ENCODE measurements at regions not wholly inside any gene's neighbourhood (a gene's known extent, or its start where the extent isn't known, plus 50 kb on each side); places are given as distances from the start of the nearest gene placed in this dataset.

GRCh38 chr14:87629788-87630187 lies 363.2 kb downstream of the GALC start:
- no peak for TF ChIP-seq CTCF (IDR thresholded peaks at IDR 0.05; ENCODE audit: extremely low read depth, low read depth, low read length)
- Histone ChIP-seq H4K20me1 (ENCODE audit: insufficient read depth, low read length) (no peaks in the 10 kb centered on the region), H3K4me2 (ENCODE audit: insufficient read depth, low read length) (no peak overlapping the region), H3K36me3 (ENCODE audit: insufficient read depth, low read length) (no peaks in the 10 kb centered on the region), H3K27me3 (ENCODE audit: insufficient read depth, low read length) (no peaks in the 10 kb centered on the region), H3K4me1 (ENCODE audit: insufficient read depth, low read length) (no peaks in the 10 kb centered on the region), H3K9me3 (ENCODE audit: low read depth, low read length) (no peaks in the 10 kb centered on the region), H3K4me3 (ENCODE audit: insufficient read depth, low read length) (no peak overlapping the region), H2AFZ (ENCODE audit: low read length) (no peak overlapping the region), H3K27ac (ENCODE audit: low read depth, low read length) (no peak overlapping the region), H3K79me2 (ENCODE audit: insufficient read depth, low read length) (no peaks in the 10 kb centered on the region)
- DNase-seq (ENCODE audit: insufficient read length, low spot score, missing footprints), result no peak

- no peak for TF ChIP-seq CTCF (IDR thresholded peaks at IDR 0.05; ENCODE audit: extremely low read depth, low read depth, low read length)
- Histone ChIP-seq H3K4me3 (ENCODE audit: insufficient read depth, low read length) (no peak overlapping the region), H3K4me2 (ENCODE audit: insufficient read depth, low read length) (no peak overlapping the region), H3K27ac (ENCODE audit: low read depth, low read length) (no peak overlapping the region), H2AFZ (ENCODE audit: low read length) (no peak overlapping the region), H3K27me3 (ENCODE audit: insufficient read depth, low read length) (no peaks in the 10 kb centered on the region), H3K9me3 (ENCODE audit: low read depth, low read length) (no peaks in the 10 kb centered on the region), H3K36me3 (ENCODE audit: insufficient read depth, low read length) (no peaks in the 10 kb centered on the region), H3K79me2 (ENCODE audit: insufficient read depth, low read length) (no peaks in the 10 kb centered on the region), H3K4me1 (ENCODE audit: insufficient read depth, low read length) (no peaks in the 10 kb centered on the region), H4K20me1 (ENCODE audit: insufficient read depth, low read length) (no peaks in the 10 kb centered on the region)
- DNase-seq (ENCODE audit: insufficient read length, low spot score, missing footprints), result no peak
Observed at GRCh38 chr14:87628780-87629179, 364.2 kb downstream of the GALC start.

GRCh38 chr14:87628129-87628528 lies 364.9 kb downstream of the GALC start:
- Histone ChIP-seq H3K4me3 (ENCODE audit: insufficient read depth, low read length) (no peak overlapping the region), H3K4me1 (ENCODE audit: insufficient read depth, low read length) (no peaks in the 10 kb centered on the region), H3K4me2 (ENCODE audit: insufficient read depth, low read length) (no peak overlapping the region), H4K20me1 (ENCODE audit: insufficient read depth, low read length) (no peaks in the 10 kb centered on the region), H2AFZ (ENCODE audit: low read length) (no peak overlapping the region), H3K36me3 (ENCODE audit: insufficient read depth, low read length) (no peaks in the 10 kb centered on the region), H3K79me2 (ENCODE audit: insufficient read depth, low read length) (no peaks in the 10 kb centered on the region), H3K27ac (ENCODE audit: low read depth, low read length) (no peak overlapping the region), H3K27me3 (ENCODE audit: insufficient read depth, low read length) (no peaks in the 10 kb centered on the region), H3K9me3 (ENCODE audit: low read depth, low read length) (no peaks in the 10 kb centered on the region)
- no peak for TF ChIP-seq CTCF (IDR thresholded peaks at IDR 0.05; ENCODE audit: extremely low read depth, low read depth, low read length)
- DNase-seq (ENCODE audit: insufficient read length, low spot score, missing footprints), result no peak

GRCh38 chr14:87626266-87626665 lies 366.7 kb downstream of the GALC start:
- H3K9me3 ChIP-seq (ENCODE audit: low read depth, low read length), result no peaks in the 10 kb centered on the region
- no peak for DNase-seq (ENCODE audit: insufficient read length, low spot score, missing footprints)

More at GRCh38 chr14:87626266-87626665, 366.7 kb downstream of the GALC start:
- H2AFZ ChIP-seq (ENCODE audit: low read length), result no peak overlapping the region
- H3K4me2 ChIP-seq (ENCODE audit: insufficient read depth, low read length), result no peak overlapping the region
- H3K27ac ChIP-seq (ENCODE audit: low read depth, low read length), result no peak overlapping the region
- no peak for TF ChIP-seq CTCF (IDR thresholded peaks at IDR 0.05; ENCODE audit: extremely low read depth, low read depth, low read length)
- H3K79me2 ChIP-seq (ENCODE audit: insufficient read depth, low read length), result no peaks in the 10 kb centered on the region
- no peaks in the 10 kb centered on the region for H4K20me1 ChIP-seq (ENCODE audit: insufficient read depth, low read length)
- H3K27me3 ChIP-seq (ENCODE audit: insufficient read depth, low read length), result no peaks in the 10 kb centered on the region
- no peak overlapping the region for H3K4me3 ChIP-seq (ENCODE audit: insufficient read depth, low read length)
- no peaks in the 10 kb centered on the region for H3K36me3 ChIP-seq (ENCODE audit: insufficient read depth, low read length)
- H3K4me1 ChIP-seq (ENCODE audit: insufficient read depth, low read length), result no peaks in the 10 kb centered on the region
